PFSK-1 (cell line): ENCODE measurements at regions not wholly inside any gene's neighbourhood (a gene's known extent, or its start where the extent isn't known, plus 50 kb on each side); places are given as distances from the start of the nearest gene placed in this dataset.

Experiments
- FOXP2 ChIP-seq: optimal IDR thresholded peaks from 2 replicates; pipeline ENCODE3; 2011; ENCODE audit warnings: borderline replicate concordance, control low read depth, inconsistent platforms; ENCODE audit not compliant: insufficient read depth; ENCODE audit errors: extremely low read length, extremely low read depth
- POLR2AphosphoS5 ChIP-seq: IDR thresholded peaks from 2 replicates; pipeline ENCODE4 v1.6.1; 2012; ENCODE audit warnings: low read depth, mild to moderate bottlenecking, control low read depth, low read length, moderate library complexity
- SIN3A ChIP-seq: IDR thresholded peaks from 2 replicates; pipeline ENCODE4 v1.6.1; 2012; ENCODE audit warnings: mild to moderate bottlenecking, low read length, moderate library complexity, borderline replicate concordance; ENCODE audit not compliant: insufficient read depth
- TAF1 ChIP-seq: IDR thresholded peaks from 2 replicates; pipeline ENCODE4 v1.6.1; 2012; ENCODE audit warnings: low read length, control low read depth, borderline replicate concordance; ENCODE audit not compliant: insufficient read depth
- TF ChIP-seq, protein P1 (sequence below), 2 experiments: IDR thresholded peaks; 2 replicates each; pipeline versions ENCODE4 v1.6.1 to v1.8.0; 2011 to 2012; ENCODE audit warnings: low read depth in 2 of 2, low read length in 2 of 2, control low read depth in 1 of 2, inconsistent platforms in 1 of 2, mild to moderate bottlenecking in 1 of 2, moderate library complexity in 1 of 2; ENCODE audit not compliant: insufficient read depth in 1 of 2

DNA sequence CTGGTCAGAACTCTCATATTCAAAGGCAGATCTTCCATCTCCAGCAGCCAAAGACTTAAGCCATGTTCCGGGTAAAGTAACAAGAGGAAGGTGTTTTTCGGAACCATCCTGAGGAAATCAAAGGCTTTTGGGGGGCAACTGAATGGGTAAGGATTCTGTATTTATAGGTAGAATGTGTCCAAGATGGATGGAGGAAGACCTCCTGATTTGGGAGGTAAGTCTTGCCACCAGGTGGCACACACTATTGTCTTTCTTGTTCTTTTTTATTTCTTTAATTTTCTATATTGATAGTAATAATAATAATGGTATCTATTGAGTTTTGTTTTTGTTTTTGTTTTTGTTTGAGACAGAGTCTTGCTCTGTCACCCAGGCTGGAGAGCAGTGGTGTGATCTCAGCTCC is 53.0 kb upstream of the UBR2 start:
- no peak for TF ChIP-seq POLR2AphosphoS5
- TF ChIP-seq, protein P1, sequence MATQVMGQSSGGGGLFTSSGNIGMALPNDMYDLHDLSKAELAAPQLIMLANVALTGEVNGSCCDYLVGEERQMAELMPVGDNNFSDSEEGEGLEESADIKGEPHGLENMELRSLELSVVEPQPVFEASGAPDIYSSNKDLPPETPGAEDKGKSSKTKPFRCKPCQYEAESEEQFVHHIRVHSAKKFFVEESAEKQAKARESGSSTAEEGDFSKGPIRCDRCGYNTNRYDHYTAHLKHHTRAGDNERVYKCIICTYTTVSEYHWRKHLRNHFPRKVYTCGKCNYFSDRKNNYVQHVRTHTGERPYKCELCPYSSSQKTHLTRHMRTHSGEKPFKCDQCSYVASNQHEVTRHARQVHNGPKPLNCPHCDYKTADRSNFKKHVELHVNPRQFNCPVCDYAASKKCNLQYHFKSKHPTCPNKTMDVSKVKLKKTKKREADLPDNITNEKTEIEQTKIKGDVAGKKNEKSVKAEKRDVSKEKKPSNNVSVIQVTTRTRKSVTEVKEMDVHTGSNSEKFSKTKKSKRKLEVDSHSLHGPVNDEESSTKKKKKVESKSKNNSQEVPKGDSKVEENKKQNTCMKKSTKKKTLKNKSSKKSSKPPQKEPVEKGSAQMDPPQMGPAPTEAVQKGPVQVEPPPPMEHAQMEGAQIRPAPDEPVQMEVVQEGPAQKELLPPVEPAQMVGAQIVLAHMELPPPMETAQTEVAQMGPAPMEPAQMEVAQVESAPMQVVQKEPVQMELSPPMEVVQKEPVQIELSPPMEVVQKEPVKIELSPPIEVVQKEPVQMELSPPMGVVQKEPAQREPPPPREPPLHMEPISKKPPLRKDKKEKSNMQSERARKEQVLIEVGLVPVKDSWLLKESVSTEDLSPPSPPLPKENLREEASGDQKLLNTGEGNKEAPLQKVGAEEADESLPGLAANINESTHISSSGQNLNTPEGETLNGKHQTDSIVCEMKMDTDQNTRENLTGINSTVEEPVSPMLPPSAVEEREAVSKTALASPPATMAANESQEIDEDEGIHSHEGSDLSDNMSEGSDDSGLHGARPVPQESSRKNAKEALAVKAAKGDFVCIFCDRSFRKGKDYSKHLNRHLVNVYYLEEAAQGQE (IDR thresholded peaks at IDR 0.05; ENCODE audit: insufficient read depth in 1 of 2, low read depth in 2 of 2, low read length in 2 of 2) = no peak
- no peak for TF ChIP-seq TAF1
- TF ChIP-seq SIN3A = no peak
- no peak for TF ChIP-seq FOXP2
